CD4-positive, alpha-beta T cell treated with Interleukin-4 for 4 hours (primary cell): ENCODE measurements at regions not wholly inside any gene's neighbourhood (a gene's known extent, or its start where the extent isn't known, plus 50 kb on each side); places are given as distances from the start of the nearest gene placed in this dataset.

Experiments
- DNase-seq: peaks from one replicate; pipeline ENCODE4 v3.0.0-alpha.2; 2020

GRCh38 chr14:61894452-61895077, 132.3 kb downstream of the SNAPC1 start:
- peak; percentile 44 for DNase-seq

- DNase-seq: no peak
Observed at GRCh38 chr14:61897300-61897699, 135.1 kb downstream of the SNAPC1 start.

- DNase-seq: no peak
Observed at GRCh38 chr14:61898568-61898967, 136.3 kb downstream of the SNAPC1 start.

GRCh38 chr14:61899497-61899896, 137.3 kb downstream of the SNAPC1 start:
- no peak for DNase-seq

- no peak for DNase-seq
Observed at GRCh38 chr14:61904946-61905345, 142.7 kb downstream of the SNAPC1 start.

GRCh38 chr14:61911574-61911973, 149.4 kb downstream of the SNAPC1 start:
- DNase-seq: peak; percentile 11

GRCh38 chr14:61918998-61919397, 156.8 kb downstream of the SNAPC1 start:
- no peak for DNase-seq

GRCh38 chr14:61923348-61923747, 161.1 kb downstream of the SNAPC1 start:
- no peak for DNase-seq

- peak; percentile 18 for DNase-seq
Observed at GRCh38 chr14:61925043-61925442, 162.8 kb downstream of the SNAPC1 start.

- DNase-seq: no peak
Observed at GRCh38 chr14:61925732-61926435, 163.7 kb downstream of the SNAPC1 start.

- DNase-seq: no peak
Observed at GRCh38 chr14:61927060-61927459, 164.8 kb downstream of the SNAPC1 start.

GRCh38 chr14:61927520-61927919, 165.3 kb downstream of the SNAPC1 start:
- no peak for DNase-seq

- DNase-seq: no peak
Observed at GRCh38 chr14:61928300-61928699, 166.1 kb downstream of the SNAPC1 start.

- no peak for DNase-seq
Observed at GRCh38 chr14:61928701-61929100, 166.5 kb downstream of the SNAPC1 start.

GRCh38 chr14:61929651-61930050, 167.4 kb downstream of the SNAPC1 start:
- no peak for DNase-seq

GRCh38 chr14:61930101-61930857, 168.1 kb downstream of the SNAPC1 start:
- DNase-seq: no peak

GRCh38 chr14:61932974-61933373, 170.8 kb downstream of the SNAPC1 start:
- no peak for DNase-seq

GRCh38 chr14:61934385-61934784, 172.2 kb downstream of the SNAPC1 start:
- DNase-seq: no peak

- no peak for DNase-seq
Observed at GRCh38 chr14:61939776-61940175, 177.6 kb downstream of the SNAPC1 start.

GRCh38 chr14:61940666-61941420, 178.6 kb downstream of the SNAPC1 start:
- no peak for DNase-seq

GRCh38 chr14:61941421-61942150, 179.4 kb downstream of the SNAPC1 start:
- no peak for DNase-seq

GRCh38 chr14:61948376-61948775, 186.2 kb downstream of the SNAPC1 start:
- no peak for DNase-seq

GRCh38 chr14:61950340-61950739, 188.1 kb downstream of the SNAPC1 start:
- no peak for DNase-seq
